H9 (cell line): ENCODE measurements at regions not wholly inside any gene's neighbourhood (a gene's known extent, or its start where the extent isn't known, plus 50 kb on each side); places are given as distances from the start of the nearest gene placed in this dataset.

Source experiments
- DNase-seq: peaks from one replicate; pipeline ENCODE4 v3.0.0-alpha.2; 2017
- H2AFZ ChIP-seq: one replicate; pipeline ENCODE4 v1.6.1; 2013; ENCODE audit warnings: mild to moderate bottlenecking, low read length, control low read depth, moderate library complexity
- H2AK5ac ChIP-seq: 2 replicates; pipeline ENCODE4 v1.6.1; 2013; ENCODE audit warnings: low read length, control low read depth, mixed read lengths; ENCODE audit not compliant: insufficient read length
- H2BK120ac ChIP-seq: one replicate; pipeline ENCODE4 v1.6.1; 2013; ENCODE audit warnings: low read depth, mild to moderate bottlenecking, low read length, control low read depth, inconsistent platforms; ENCODE audit not compliant: poor library complexity, severe bottlenecking
- H2BK12ac ChIP-seq: 2 replicates; pipeline ENCODE4 v1.6.1; 2013; ENCODE audit warnings: low read length, control low read depth, mixed read lengths, low read depth; ENCODE audit not compliant: insufficient read length
- H2BK15ac ChIP-seq: 2 replicates; pipeline ENCODE4 v1.6.1; 2013; ENCODE audit warnings: low read depth, low read length, control low read depth
- H2BK20ac ChIP-seq: one replicate; pipeline ENCODE4 v1.6.1; 2013; ENCODE audit warnings: low read depth, mild to moderate bottlenecking, low read length, control low read depth, inconsistent platforms; ENCODE audit not compliant: poor library complexity, severe bottlenecking
- H2BK5ac ChIP-seq: 2 replicates; pipeline ENCODE4 v1.6.1; 2013; ENCODE audit warnings: low read length, control low read depth, mixed read lengths; ENCODE audit not compliant: insufficient read length
- H3K14ac ChIP-seq: 2 replicates; pipeline ENCODE4 v1.6.1; 2013; ENCODE audit warnings: low read length, control low read depth; ENCODE audit not compliant: insufficient read depth
- H3K18ac ChIP-seq: 2 replicates; pipeline ENCODE4 v1.6.1; 2013; ENCODE audit warnings: low read depth, mild to moderate bottlenecking, mixed read lengths, low read length, control low read depth; ENCODE audit not compliant: insufficient read length
- H3K23ac ChIP-seq: 2 replicates; pipeline ENCODE4 v1.6.1; 2013; ENCODE audit warnings: low read length, control low read depth, mixed read lengths, low read depth; ENCODE audit not compliant: insufficient read length
- H3K23me2 ChIP-seq: 2 replicates; pipeline ENCODE4 v1.6.1; 2013; ENCODE audit warnings: low read depth, mild to moderate bottlenecking, mixed read lengths, low read length, control low read depth; ENCODE audit not compliant: insufficient read length, poor library complexity, severe bottlenecking
- H3K27ac ChIP-seq: 2 replicates; pipeline ENCODE4 v1.5.1; 2013; ENCODE audit warnings: low read length, control low read depth, mixed read lengths, low read depth; ENCODE audit not compliant: insufficient read length
- H3K27me3 ChIP-seq: 2 replicates; pipeline ENCODE4 v1.6.1; 2013; ENCODE audit warnings: low read length, control low read depth, inconsistent platforms; ENCODE audit not compliant: insufficient read depth
- H3K4ac ChIP-seq: 2 replicates; pipeline ENCODE4 v1.6.1; 2013; ENCODE audit warnings: low read depth, mild to moderate bottlenecking, control low read depth, inconsistent platforms, low read length, moderate library complexity
- H3K4me1 ChIP-seq: 2 replicates; pipeline ENCODE4 v1.6.1; 2013; ENCODE audit warnings: low read length, control low read depth, inconsistent platforms; ENCODE audit not compliant: insufficient read depth
- H3K4me2 ChIP-seq: 2 replicates; pipeline ENCODE4 v1.6.1; 2013; ENCODE audit warnings: low read length, control low read depth, mixed read lengths; ENCODE audit not compliant: insufficient read length, insufficient read depth
- H3K56ac ChIP-seq: 2 replicates; pipeline ENCODE4 v1.6.1; 2013; ENCODE audit warnings: low read depth, mild to moderate bottlenecking, mixed read lengths, low read length, control low read depth; ENCODE audit not compliant: insufficient read length
- H3K79me1 ChIP-seq: 2 replicates; pipeline ENCODE4 v1.6.1; 2013; ENCODE audit warnings: low read depth, mild to moderate bottlenecking, moderate library complexity, low read length, control low read depth, inconsistent platforms; ENCODE audit not compliant: insufficient read depth, poor library complexity, severe bottlenecking
- H3K79me2 ChIP-seq: 2 replicates; pipeline ENCODE4 v1.6.1; 2013; ENCODE audit warnings: low read length, control low read depth, inconsistent platforms; ENCODE audit not compliant: insufficient read depth
- H3K9ac ChIP-seq: 2 replicates; pipeline ENCODE4 v1.6.1; 2013; ENCODE audit warnings: low read length, control low read depth, mixed read lengths; ENCODE audit not compliant: insufficient read length; ENCODE audit errors: extremely low read depth
- H3K9me3 ChIP-seq: one replicate; pipeline ENCODE4 v1.6.1; 2013; ENCODE audit warnings: low read depth, low read length, inconsistent platforms; ENCODE audit not compliant: control insufficient read depth
- H3T11ph ChIP-seq: one replicate; pipeline ENCODE4 v1.6.1; 2013; ENCODE audit warnings: mild to moderate bottlenecking, low read length, control low read depth, inconsistent platforms
- H4K20me1 ChIP-seq: one replicate; pipeline ENCODE4 v1.6.1; 2013; ENCODE audit not compliant: control insufficient read depth, insufficient read length, insufficient read depth
- H4K5ac ChIP-seq: 2 replicates; pipeline ENCODE4 v1.6.1; 2013; ENCODE audit warnings: low read depth, mild to moderate bottlenecking, mixed read lengths, low read length, control low read depth; ENCODE audit not compliant: insufficient read length
- H4K8ac ChIP-seq: replicated peaks from 2 replicates; pipeline ENCODE4 v1.6.1; 2013; ENCODE audit warnings: low read length, control low read depth, mixed read lengths, low read depth; ENCODE audit not compliant: insufficient read length
- H4K91ac ChIP-seq: 2 replicates; pipeline ENCODE4 v1.6.1; 2013; ENCODE audit warnings: low read depth, mild to moderate bottlenecking, moderate library complexity, mixed read lengths, low read length, control low read depth; ENCODE audit not compliant: insufficient read length
- H3K27ac Mint-ChIP-seq, 3 experiments: 2 replicates in 2 of 3; 3 replicates in 1 of 3; pipeline ENCODE4 v1.8.0; 2020 to 2021; ENCODE audit warnings: mixed read lengths in 3 of 3, mild to moderate bottlenecking in 1 of 3, moderate library complexity in 1 of 3
- H3K27me3 Mint-ChIP-seq: 2 replicates; pipeline ENCODE4 v1.8.0; 2021; ENCODE audit warnings: low read depth, mild to moderate bottlenecking, moderate library complexity, mixed read lengths
- H3K36me3 Mint-ChIP-seq, 3 experiments: 2 replicates in 2 of 3; 3 replicates in 1 of 3; pipeline ENCODE4 v1.8.0; 2020 to 2021; ENCODE audit warnings: low read depth in 3 of 3, mixed read lengths in 3 of 3; ENCODE audit not compliant: insufficient read depth in 1 of 3
- H3K4me1 Mint-ChIP-seq, 2 experiments: 2 replicates each; pipeline ENCODE4 v1.8.0; 2020; ENCODE audit warnings: mixed read lengths in 2 of 2
- H3K4me3 Mint-ChIP-seq, 2 experiments: 2 replicates in 1 of 2; 3 replicates in 1 of 2; pipeline ENCODE4 v1.8.0; 2020 to 2021; ENCODE audit warnings: mild to moderate bottlenecking in 2 of 2, mixed read lengths in 2 of 2, moderate library complexity in 1 of 2
- H3K9me3 Mint-ChIP-seq, 2 experiments: 2 replicates in 1 of 2; 3 replicates in 1 of 2; pipeline ENCODE4 v1.8.0; 2020; ENCODE audit warnings: mild to moderate bottlenecking in 2 of 2, mixed read lengths in 2 of 2, moderate library complexity in 1 of 2
- CTCF ChIP-seq: fragments of 200-600 bp; sonication (generic); conservative IDR thresholded peaks from 3 replicates; pipeline ENCODE4 v1.8.0; 2021; ENCODE audit warnings: antibody characterized with exemption, mild to moderate bottlenecking

GRCh38 chr1:215477632-215478031 is 89.5 kb upstream of the KCTD3 start:
- H3K27me3 Mint-ChIP-seq = no peaks in the 10 kb centered on the region

More at GRCh38 chr1:215477632-215478031, 89.5 kb upstream of the KCTD3 start:
- H3K4me3 Mint-ChIP-seq = no peak overlapping the region
- H3K4me2 ChIP-seq = no peak overlapping the region
- no peak overlapping the region for H2AK5ac ChIP-seq
- H2BK20ac ChIP-seq = no peak overlapping the region
- H3K9me3 ChIP-seq = no peaks in the 10 kb centered on the region
- H3K4me1 ChIP-seq = no peaks in the 10 kb centered on the region
- H4K5ac ChIP-seq = no peak overlapping the region
- no peak overlapping the region for H3K56ac ChIP-seq
- no peaks in the 10 kb centered on the region for H3K79me1 ChIP-seq
- H2BK12ac ChIP-seq = no peak overlapping the region
- no peaks in the 10 kb centered on the region for H3K79me2 ChIP-seq
- no peak overlapping the region for H3K27ac Mint-ChIP-seq
- no peak for DNase-seq
- peaks cover 6 to 11% of the 10 kb centered on the region in 2 experiments; a peak in 4 of 5 replicates for H3K9me3 Mint-ChIP-seq
- H3K4ac ChIP-seq = no peak overlapping the region
- H3T11ph ChIP-seq = no peak overlapping the region
- no peaks in the 10 kb centered on the region for H3K27me3 ChIP-seq
- peaks cover 4 to 5% (median 4%) of the 10 kb centered on the region in 3 experiments; a peak in 4 of 7 replicates for H3K36me3 Mint-ChIP-seq
- no peak overlapping the region for H2AFZ ChIP-seq
- H4K20me1 ChIP-seq = no peaks in the 10 kb centered on the region
- no peak overlapping the region for H3K14ac ChIP-seq
- TF ChIP-seq CTCF = no peak
- no peak overlapping the region for H2BK5ac ChIP-seq
- H3K9ac ChIP-seq = no peak overlapping the region
- no peak overlapping the region for H2BK15ac ChIP-seq
- no peak overlapping the region for H3K18ac ChIP-seq
- H4K8ac ChIP-seq = no peak overlapping the region
- no peak overlapping the region for H4K91ac ChIP-seq
- H3K4me1 Mint-ChIP-seq = no peaks in the 10 kb centered on the region
- H2BK120ac ChIP-seq = no peak overlapping the region
- no peaks in the 10 kb centered on the region for H3K23me2 ChIP-seq
- H3K27ac ChIP-seq = no peak overlapping the region
- no peak overlapping the region for H3K23ac ChIP-seq
